HepG2 (cell line): ENCODE measurements at regions not wholly inside any gene's neighbourhood (a gene's known extent, or its start where the extent isn't known, plus 50 kb on each side); places are given as distances from the start of the nearest gene placed in this dataset.

ENCODE experiments used
- ATF4 ChIP-seq, 2 experiments: fragments of 450-650 bp in 1 of 2; sonication (generic) in 1 of 2; formaldehyde crosslinking; IDR thresholded peaks; 2 replicates each; pipeline versions ENCODE4 v1.5.0 to v1.8.0; 2020 to 2022; ENCODE audit warnings: mild to moderate bottlenecking in 1 of 2, missing genetic modification reagents in 1 of 2
- DNMT1 ChIP-seq: sonication (generic); formaldehyde crosslinking; IDR thresholded peaks from 2 replicates; pipeline ENCODE4 v1.5.1; 2020; ENCODE audit warnings: mild to moderate bottlenecking, missing genetic modification reagents
- GTF3A ChIP-seq: sonication (generic); formaldehyde crosslinking; conservative IDR thresholded peaks from 2 replicates; pipeline ENCODE4 v1.4.0; 2020; ENCODE audit warnings: mild to moderate bottlenecking, missing genetic modification reagents
- MATR3 ChIP-seq: sonication (generic); formaldehyde crosslinking; IDR thresholded peaks from 2 replicates; pipeline ENCODE4 v1.4.0; 2020; ENCODE audit warnings: missing genetic modification reagents
- MBD4 ChIP-seq: IDR thresholded peaks from 2 replicates; pipeline ENCODE4 v1.6.1; 2012; ENCODE audit warnings: low read length, inconsistent platforms, borderline replicate concordance
- ZBTB34 ChIP-seq: sonication (generic); formaldehyde crosslinking; IDR thresholded peaks from 2 replicates; pipeline ENCODE4 v1.8.0; 2022; ENCODE audit warnings: mild to moderate bottlenecking, missing genetic modification reagents
- ZFY ChIP-seq: sonication (generic); formaldehyde crosslinking; IDR thresholded peaks from 2 replicates; pipeline ENCODE4 v1.4.0; 2020; ENCODE audit warnings: missing genetic modification reagents
- ZNF280D ChIP-seq: sonication (generic); formaldehyde crosslinking; IDR thresholded peaks from 2 replicates; pipeline ENCODE4 v1.5.1; 2020; ENCODE audit warnings: mild to moderate bottlenecking, missing genetic modification reagents
- ZNF672 ChIP-seq: sonication (generic); formaldehyde crosslinking; IDR thresholded peaks from 2 replicates; pipeline ENCODE4 v1.8.1; 2022; ENCODE audit warnings: missing genetic modification reagents
- TF ChIP-seq, protein P1 (sequence below): sonication (generic); formaldehyde crosslinking; IDR thresholded peaks from 2 replicates; pipeline ENCODE4 v1.4.0; 2020; ENCODE audit warnings: mild to moderate bottlenecking, missing genetic modification reagents

- TF ChIP-seq ZNF672 (CRISPR knock-in tag) = no peak
- TF ChIP-seq DNMT1 = no peak
- TF ChIP-seq ZFY (CRISPR knock-in tag) = no peak
- TF ChIP-seq ATF4 (CRISPR knock-in tag; IDR thresholded peaks at IDR 0.05) = no peak
- no peak for TF ChIP-seq MBD4
- TF ChIP-seq GTF3A (CRISPR knock-in tag) = no peak
- TF ChIP-seq, protein P1, sequence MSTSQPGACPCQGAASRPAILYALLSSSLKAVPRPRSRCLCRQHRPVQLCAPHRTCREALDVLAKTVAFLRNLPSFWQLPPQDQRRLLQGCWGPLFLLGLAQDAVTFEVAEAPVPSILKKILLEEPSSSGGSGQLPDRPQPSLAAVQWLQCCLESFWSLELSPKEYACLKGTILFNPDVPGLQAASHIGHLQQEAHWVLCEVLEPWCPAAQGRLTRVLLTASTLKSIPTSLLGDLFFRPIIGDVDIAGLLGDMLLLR (CRISPR knock-in tag) = no peak
- TF ChIP-seq ZNF280D = no peak
- no peak for TF ChIP-seq MATR3 (CRISPR knock-in tag)
- TF ChIP-seq ZBTB34 (CRISPR knock-in tag) = no peak
- TF ChIP-seq, all 625 proteins: peak for 0
Measured at GRCh38 chr9:126067031-126067734, 259.4 kb upstream of the MVB12B start (continued).
